DMS79 treated with DMSO at 0.1 percent for 48 hours (cell line): ENCODE measurements at regions not wholly inside any gene's neighbourhood (a gene's known extent, or its start where the extent isn't known, plus 50 kb on each side); places are given as distances from the start of the nearest gene placed in this dataset.

Experiments
- DNase-seq: peaks from one replicate; lab custom pipeline; 2025; lab: John Stamatoyannopoulos, UW

DNA sequence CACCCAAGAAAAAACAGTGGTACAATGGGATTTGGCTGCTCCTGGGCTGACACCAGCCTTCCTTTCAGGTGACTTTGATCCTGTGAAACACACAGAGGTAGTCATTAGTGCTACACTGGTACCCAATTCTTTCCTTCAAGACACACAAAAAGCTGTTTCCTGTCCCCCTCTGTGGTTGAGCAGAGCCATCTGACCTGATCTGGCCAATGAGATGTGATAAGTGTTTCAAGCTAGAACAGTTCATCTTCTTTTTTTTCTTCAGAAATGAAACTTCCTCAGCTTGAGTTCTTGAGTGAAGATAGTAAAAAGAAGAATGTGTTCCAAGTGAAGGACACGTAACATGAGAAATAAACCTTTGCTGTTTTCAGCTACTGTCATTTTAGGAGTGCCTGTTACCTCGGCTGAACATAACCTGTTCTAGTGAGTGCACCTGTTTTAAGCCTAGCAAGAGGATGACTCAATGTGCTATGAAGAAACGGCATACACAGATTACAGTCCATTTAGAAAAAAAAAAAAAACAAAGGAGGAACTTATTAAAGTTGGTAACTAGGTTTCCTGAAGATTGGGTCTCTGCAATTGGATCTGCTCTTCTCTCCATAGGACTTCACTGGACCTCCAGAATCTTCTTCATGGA is 287.8 kb downstream of the GAS1 start:
- DNase-seq = no peak

- no peak for DNase-seq
These were observed 292.2 kb downstream of the GAS1 start for GRCh38 chr9:86655147-86655546.

- DNase-seq = no peak
These were observed 293.8 kb downstream of the GAS1 start for GRCh38 chr9:86653466-86653865.

GRCh38 chr9:86652736-86653135 is 294.6 kb downstream of the GAS1 start:
- DNase-seq = no peak

DNA sequence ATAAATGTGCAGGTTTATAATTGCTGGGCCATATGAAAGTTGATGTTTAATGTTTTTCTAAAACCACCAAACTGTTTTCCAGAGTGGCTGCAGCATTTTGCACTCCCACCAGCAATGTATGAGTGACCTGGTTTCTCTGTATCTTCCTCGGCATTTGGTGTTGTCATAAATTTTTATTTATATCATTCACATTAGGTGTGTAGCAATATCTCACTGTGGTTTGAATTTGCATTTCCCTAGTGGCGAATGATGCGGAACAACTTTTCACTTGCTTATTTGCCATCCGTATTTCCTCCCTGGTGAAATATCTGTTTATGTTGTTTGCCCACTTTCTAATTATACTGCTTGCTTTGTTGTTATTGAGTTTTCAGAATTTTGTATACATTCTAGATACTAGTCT is 295.7 kb upstream of the TUT7 start:
- DNase-seq = no peak

DNA sequence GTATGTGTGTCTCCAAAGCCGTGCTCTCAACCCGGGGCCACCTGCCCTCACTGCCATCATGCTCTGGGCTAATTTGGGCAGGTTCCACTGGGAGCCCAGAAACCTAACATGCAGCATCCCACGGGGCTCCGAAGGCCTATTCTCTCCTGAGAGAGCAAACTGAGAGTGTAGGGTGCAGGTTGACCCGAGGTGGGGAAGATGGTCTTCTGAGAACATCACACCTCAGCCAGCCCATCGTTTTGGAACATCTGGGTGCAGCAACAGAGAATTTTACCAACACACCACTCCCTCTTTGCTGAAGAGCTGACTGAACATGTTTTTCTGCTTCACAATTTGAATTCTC is 294.6 kb upstream of the TUT7 start:
- no peak for DNase-seq

DNA sequence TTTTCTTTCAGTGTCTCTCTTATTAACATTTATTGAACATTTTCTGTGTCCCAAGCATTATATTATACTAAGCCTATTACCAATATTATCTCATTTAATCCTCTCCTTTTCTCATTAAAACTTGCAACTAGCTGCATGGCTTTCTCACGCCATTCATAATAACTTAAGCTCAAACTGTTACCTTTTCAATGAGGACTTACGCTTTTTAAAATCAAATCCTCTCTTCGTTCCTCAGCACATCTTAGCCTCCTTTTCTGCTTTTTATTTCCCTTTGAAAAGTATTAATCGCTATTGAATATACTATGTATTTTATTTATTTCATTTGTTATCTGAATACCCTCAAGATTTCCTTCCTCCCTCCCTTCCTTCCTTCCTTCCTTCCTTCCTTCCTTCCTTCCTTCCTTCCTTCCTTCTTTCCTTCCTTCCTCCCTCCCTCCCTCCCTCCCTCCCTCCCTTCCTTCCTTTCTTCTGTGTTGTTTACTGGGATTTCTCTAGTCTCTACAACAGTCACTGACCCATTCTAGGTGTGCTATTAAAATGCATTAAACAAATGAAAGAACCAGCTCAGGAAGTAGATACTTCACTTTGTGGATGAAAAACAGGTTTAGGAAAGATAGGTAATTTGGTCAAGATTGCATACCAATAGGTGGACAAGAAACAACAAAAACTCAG is 294.1 kb upstream of the TUT7 start:
- DNase-seq = no peak

DNA sequence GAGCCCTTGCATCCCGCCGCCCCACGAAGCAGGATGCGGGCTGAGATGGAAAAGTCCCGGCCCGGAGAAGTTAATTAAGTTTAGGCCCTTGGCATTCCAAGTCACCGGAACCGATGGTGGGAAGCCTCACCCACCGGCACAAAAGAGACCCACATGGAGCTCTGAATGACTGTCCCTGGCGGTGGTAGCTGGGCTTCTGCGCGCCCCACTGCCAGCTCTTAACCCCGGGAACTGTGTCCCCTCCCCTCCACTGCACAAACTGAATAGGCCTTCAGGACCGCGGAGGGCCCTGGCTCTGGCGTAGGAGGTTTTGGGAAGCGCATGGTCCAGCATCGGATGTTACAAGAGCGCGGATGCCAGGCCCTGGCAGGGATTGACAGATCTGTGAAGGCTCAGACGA is 291.1 kb upstream of the TUT7 start:
- DNase-seq = no peak

GRCh38 chr9:86644675-86645034 is 290.4 kb upstream of the TUT7 start:
- no peak for DNase-seq

DNA sequence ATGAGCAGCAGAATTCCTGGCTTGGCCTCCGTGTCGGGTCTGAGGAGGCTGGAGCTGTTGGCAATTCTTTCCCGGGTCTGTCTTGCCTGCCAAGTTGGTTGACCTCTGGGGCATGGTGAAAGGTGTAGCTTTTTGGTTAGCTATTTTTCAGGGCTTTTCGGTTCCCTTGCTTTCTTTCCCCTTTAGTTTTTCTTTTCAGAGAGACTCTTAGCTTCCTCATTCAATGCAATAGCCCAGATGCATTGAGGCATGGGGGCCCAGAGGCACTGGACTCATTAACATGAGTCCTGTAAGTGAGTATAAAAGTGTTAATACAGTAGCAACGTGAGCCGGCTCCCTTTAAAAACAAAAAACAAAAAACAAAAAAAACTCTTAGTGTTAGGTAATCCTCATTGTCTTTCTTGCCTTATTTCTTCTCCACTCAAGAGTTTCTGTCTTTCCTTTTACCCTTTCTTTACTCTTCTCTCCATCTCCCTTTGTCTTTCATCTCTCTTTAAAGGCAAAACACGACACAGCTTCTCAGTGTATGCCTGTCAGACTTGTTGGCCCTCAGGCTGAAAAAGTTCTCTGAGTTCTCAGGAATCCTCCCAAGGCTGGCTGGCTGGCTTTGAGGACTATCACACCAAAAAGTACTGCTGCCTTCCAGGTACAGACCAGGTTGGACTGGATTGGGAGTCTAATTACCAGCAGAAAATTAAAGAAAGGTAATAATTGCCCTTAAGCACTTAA is 289.9 kb upstream of the TUT7 start:
- DNase-seq = no peak

- DNase-seq = no peak
These were observed 288.5 kb upstream of the TUT7 start for GRCh38 chr9:86642721-86643120.

DNA sequence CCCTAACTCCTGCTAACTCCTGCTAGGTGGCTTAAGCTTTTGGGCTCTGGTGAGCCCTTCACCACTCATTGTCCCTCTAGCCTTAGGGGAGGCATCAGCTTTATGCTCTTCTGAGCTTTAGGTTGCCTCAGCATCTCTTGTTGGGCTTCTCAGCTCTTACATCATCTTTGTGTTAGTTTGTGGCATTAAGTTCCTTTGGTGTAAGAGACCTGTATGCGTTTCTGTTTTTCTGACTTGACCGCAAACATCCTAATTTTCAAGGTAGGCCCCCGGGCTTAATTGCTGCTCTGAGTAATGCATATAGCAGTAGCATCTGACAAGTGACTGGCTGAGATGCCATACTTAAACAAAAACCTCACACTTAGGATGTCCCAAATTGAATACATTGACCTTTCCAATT is 287.8 kb upstream of the TUT7 start:
- DNase-seq = no peak

GRCh38 chr9:86639899-86640379 is 285.7 kb upstream of the TUT7 start:
- DNase-seq = no peak

DNA sequence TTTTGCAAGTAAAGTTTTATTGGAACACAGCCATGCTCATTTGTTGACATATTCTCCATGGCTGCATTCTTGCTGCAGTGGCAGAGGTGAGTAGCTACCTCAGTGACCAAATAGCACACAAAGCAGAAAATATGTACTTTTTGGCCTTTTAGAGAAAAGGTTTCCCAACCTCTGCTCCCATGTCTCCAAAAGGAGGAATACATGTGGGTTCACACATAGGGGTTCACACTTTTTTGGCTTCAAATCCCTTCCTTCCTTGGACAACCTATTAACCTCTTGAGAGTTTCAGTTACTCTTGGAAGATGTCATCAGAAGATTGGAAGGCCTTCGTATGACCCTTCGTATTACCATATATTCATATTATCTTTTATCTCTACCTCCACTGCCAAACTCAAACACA is 285.1 kb upstream of the TUT7 start:
- DNase-seq = no peak

- DNase-seq = no peak
These were observed 283.9 kb upstream of the TUT7 start for GRCh38 chr9:86638109-86638508.

- no peak for DNase-seq
These were observed 283.3 kb upstream of the TUT7 start for GRCh38 chr9:86637515-86637914.

GRCh38 chr9:86636519-86636918 is 282.3 kb upstream of the TUT7 start:
- no peak for DNase-seq

DNA sequence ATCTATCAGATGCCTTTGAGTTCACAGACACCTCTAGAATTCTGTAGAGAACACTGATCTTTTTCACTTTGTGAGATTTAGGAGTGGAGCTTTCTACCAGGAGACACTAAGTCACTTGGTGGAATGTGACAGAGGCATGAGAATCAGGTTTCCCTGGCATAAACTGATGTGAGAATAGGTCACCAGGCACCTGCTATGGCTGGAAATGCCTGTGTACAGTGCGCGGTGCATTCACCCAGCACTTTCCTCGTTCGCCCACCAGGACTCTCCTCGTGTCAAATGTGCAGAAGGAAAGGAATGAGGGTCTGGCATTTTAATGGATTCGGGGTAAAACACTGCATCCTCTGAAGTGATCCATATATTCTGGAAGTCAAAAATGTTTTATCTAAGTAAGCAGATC is 281.8 kb upstream of the TUT7 start:
- no peak for DNase-seq

- DNase-seq = no peak
These were observed 280.3 kb upstream of the TUT7 start for GRCh38 chr9:86634501-86634900.

DNA sequence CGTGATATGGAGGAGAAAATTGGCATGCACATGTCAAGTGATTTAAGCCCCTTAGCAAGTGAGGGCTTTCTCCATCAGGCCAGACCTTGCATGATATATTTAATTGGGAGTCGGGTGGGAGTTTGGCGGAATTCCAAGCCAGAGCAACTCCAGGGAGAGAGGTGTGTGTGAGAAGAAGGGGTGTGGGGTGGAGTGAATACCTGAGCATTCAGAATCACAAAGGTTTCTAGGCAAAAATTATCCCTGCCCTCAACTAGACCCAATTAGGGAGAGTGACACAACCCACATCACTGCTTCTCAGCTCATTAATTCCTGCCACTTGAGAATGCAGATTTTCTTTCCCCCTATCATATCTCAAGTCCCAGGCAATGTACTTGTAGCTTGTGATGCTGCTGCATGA is 279.7 kb upstream of the TUT7 start:
- no peak for DNase-seq

DNA sequence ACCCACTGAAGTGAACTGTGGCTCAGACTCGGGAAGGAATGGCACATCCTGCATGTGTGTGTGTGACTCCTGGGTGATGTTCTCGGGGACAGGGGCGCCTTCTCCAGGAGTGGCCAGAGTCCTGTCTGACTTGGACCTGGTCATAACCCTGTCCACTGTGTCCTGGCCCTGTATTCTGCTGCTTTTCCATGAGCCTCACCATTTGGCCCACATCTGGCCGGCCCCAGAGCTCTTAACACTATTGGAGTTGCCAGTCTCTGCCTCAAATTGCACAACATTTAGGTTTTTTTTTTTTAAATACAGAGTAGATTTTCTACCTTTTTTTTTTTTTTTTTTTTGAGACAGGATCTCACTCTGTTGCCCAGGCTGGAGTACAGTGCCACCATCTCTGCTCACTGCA is 278.3 kb upstream of the TUT7 start:
- DNase-seq = no peak

DNA sequence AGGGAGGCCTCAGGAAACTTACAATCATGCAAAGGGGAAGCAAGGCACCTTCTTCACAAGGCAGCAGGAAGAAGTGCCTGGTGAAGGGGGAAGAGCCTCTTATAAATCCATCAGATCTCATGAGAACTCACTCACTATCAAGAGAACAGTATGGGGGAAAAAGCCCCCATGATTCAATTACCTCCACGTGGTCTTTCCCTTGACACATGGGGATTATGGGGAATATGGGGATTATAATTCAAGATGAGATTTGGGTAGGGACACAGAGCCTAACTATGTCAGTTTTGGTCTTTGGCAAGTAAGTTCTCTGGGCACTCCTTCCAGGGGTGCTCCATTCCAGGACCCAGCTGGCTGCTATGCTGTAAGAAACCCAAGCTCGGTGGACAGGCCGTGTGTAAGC is 275.3 kb upstream of the TUT7 start:
- DNase-seq = no peak

GRCh38 chr9:86626802-86627201 is 272.6 kb upstream of the TUT7 start:
- DNase-seq = no peak

- DNase-seq = no peak
These were observed 270.4 kb upstream of the TUT7 start for GRCh38 chr9:86624630-86625029.
